OCI-LY7 (cell line): ENCODE measurements at regions not wholly inside any gene's neighbourhood (a gene's known extent, or its start where the extent isn't known, plus 50 kb on each side); places are given as distances from the start of the nearest gene placed in this dataset.

Source experiments
- BruUV-seq: library from RNA; stranded (reverse); fragments of 400-500 nt; replicated peaks from 2 replicates; lab custom pipeline; 2021; lab: Mats Ljungman, UMichigan
- CTCF ChIA-PET: fragments of 300-600 bp; sonication (Branson Sonifier 250); formaldehyde crosslinking; loops from one replicate; lab custom pipeline; 2022; ENCODE audit warnings: antibody characterized with exemption; ENCODE audit not compliant: unreplicated experiment; lab: Charles Lee
- POLR2A ChIA-PET: fragments of 300-600 bp; sonication (Branson Sonifier 250); formaldehyde crosslinking; loops from one replicate; lab custom pipeline; 2022; ENCODE audit warnings: antibody characterized with exemption; lab: Charles Lee
- DNase-seq: peaks from one replicate; pipeline ENCODE4 v3.0.0-alpha.2; 2015; ENCODE audit warnings: low spot score
- H2AFZ ChIP-seq: fragments of 200-600 bp; sonication (generic), shearing (Covaris generic); 2 replicates; pipeline ENCODE4 v1.6.1; 2014; ENCODE audit warnings: mild to moderate bottlenecking, antibody characterized with exemption, low read length, moderate library complexity
- H3K27ac ChIP-seq: fragments of 200-600 bp; sonication (generic); 2 replicates; pipeline ENCODE4 v1.5.1; 2014; ENCODE audit warnings: mixed run types, low read depth, mild to moderate bottlenecking, moderate library complexity, low read length, inconsistent platforms; ENCODE audit not compliant: poor library complexity, severe bottlenecking
- H3K36me3 ChIP-seq: fragments of 200-600 bp; sonication (generic); 2 replicates; pipeline ENCODE4 v1.6.1; 2014; ENCODE audit warnings: mild to moderate bottlenecking, antibody characterized with exemption, low read length, moderate library complexity, mixed read lengths; ENCODE audit not compliant: insufficient read depth
- H3K4me1 ChIP-seq: fragments of 200-600 bp; sonication (generic); 2 replicates; pipeline ENCODE4 v1.5.1; 2014; ENCODE audit warnings: mild to moderate bottlenecking, low read length; ENCODE audit not compliant: insufficient read depth, poor library complexity, severe bottlenecking
- H3K4me2 ChIP-seq: fragments of 200-600 bp; sonication (generic); 2 replicates; pipeline ENCODE4 v1.6.1; 2014; ENCODE audit warnings: mild to moderate bottlenecking, low read length
- H3K4me3 ChIP-seq: fragments of 200-600 bp; sonication (generic); 2 replicates; pipeline ENCODE4 v1.5.1; 2014; ENCODE audit warnings: mild to moderate bottlenecking, low read depth, low read length; ENCODE audit not compliant: poor library complexity, severe bottlenecking
- H3K79me2 ChIP-seq: fragments of 200-600 bp; sonication (generic); 2 replicates; pipeline ENCODE4 v1.6.1; 2016; ENCODE audit warnings: low read depth, mild to moderate bottlenecking, low read length, moderate library complexity, mixed read lengths; ENCODE audit not compliant: insufficient read depth
- H3K9me2 ChIP-seq: fragments of 200-600 bp; sonication (generic); 2 replicates; pipeline ENCODE4 v1.6.1; 2016; ENCODE audit warnings: mild to moderate bottlenecking, low read length, mixed read lengths; ENCODE audit not compliant: insufficient read depth
- H3K9me3 ChIP-seq: fragments of 200-600 bp; sonication (generic); 2 replicates; pipeline ENCODE4 v1.6.1; 2014; ENCODE audit warnings: mild to moderate bottlenecking, mixed run types, low read length, mixed read lengths
- H4K20me1 ChIP-seq: fragments of 200-600 bp; sonication (generic); 2 replicates; pipeline ENCODE4 v1.6.1; 2014; ENCODE audit warnings: mild to moderate bottlenecking, antibody characterized with exemption, low read length, moderate library complexity, mixed read lengths; ENCODE audit not compliant: insufficient read depth
- EZH2phosphoT487 ChIP-seq: fragments of 200-600 bp; sonication (generic); IDR thresholded peaks from 2 replicates; pipeline ENCODE4 v1.6.1; 2018; ENCODE audit warnings: low read depth, borderline replicate concordance, mild to moderate bottlenecking, mixed run types, antibody characterized with exemption, low read length, moderate library complexity, mixed read lengths
- intact Hi-C: fragments of 100-400 bp; cut with micrococcal nuclease; formaldehyde crosslinking; loops from one replicate; pipeline ENCODE4 v1.10.0; 2022; ENCODE audit not compliant: unreplicated experiment
- TF ChIP-seq, protein P1 (sequence below): fragments of 200-600 bp; sonication (generic); conservative IDR thresholded peaks from 2 replicates; pipeline ENCODE4 v1.5.1; 2014; ENCODE audit warnings: mild to moderate bottlenecking, antibody characterized with exemption, low read length, moderate library complexity, mixed read lengths

DNA sequence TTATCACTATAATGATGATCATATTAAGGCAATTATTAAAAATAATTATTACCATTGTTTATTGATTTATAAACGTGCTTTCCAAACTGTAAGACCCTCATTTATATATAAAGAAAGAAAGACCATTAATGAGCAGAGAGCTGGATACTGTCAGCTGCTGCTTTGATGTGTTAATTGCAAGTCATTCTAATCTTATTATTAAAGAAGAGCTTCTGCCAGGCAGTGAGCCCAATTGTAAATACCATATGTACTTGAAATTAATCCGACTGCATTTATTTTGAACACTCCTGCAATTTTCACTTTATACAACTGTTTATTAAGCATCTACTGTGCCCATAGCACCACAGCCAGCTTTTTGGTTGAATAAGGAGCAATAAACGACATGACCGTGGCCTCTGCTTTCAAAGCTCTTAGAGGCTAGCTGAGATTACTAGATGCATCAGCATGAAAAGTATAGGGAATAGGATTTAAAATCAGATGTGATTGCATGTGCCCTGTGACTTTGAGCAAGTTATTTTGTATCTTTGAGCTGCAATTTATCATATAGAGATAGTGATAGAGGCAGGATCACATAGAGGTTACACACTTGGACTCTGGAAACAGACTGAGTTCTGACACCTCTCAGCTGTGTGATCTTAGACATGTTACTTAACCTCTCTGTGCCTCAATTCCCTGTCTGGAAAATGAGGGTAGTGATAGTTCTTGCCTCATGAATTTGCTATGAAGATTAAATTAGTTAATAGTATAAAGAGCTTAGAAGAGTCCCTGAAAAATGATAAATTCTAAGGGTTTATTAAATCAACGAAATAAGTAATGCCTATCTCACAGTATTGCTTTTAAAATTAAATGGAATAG is 83.4 kb downstream of the MYCN start:
- H3K4me3 ChIP-seq = no peak overlapping the region
- intact Hi-C loops = no loop called here
- no peak for DNase-seq
- H3K36me3 ChIP-seq = no peaks in the 10 kb centered on the region
- H3K27ac ChIP-seq = no peak overlapping the region
- TF ChIP-seq, protein P1, sequence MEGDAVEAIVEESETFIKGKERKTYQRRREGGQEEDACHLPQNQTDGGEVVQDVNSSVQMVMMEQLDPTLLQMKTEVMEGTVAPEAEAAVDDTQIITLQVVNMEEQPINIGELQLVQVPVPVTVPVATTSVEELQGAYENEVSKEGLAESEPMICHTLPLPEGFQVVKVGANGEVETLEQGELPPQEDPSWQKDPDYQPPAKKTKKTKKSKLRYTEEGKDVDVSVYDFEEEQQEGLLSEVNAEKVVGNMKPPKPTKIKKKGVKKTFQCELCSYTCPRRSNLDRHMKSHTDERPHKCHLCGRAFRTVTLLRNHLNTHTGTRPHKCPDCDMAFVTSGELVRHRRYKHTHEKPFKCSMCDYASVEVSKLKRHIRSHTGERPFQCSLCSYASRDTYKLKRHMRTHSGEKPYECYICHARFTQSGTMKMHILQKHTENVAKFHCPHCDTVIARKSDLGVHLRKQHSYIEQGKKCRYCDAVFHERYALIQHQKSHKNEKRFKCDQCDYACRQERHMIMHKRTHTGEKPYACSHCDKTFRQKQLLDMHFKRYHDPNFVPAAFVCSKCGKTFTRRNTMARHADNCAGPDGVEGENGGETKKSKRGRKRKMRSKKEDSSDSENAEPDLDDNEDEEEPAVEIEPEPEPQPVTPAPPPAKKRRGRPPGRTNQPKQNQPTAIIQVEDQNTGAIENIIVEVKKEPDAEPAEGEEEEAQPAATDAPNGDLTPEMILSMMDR = no peak
- TF ChIP-seq EZH2phosphoT487 = no peak
- H3K4me2 ChIP-seq = no peak overlapping the region
- POLR2A ChIA-PET = no interaction called here
- no TSS peak for BruUV-seq
- H4K20me1 ChIP-seq = no peaks in the 10 kb centered on the region
- no peaks in the 10 kb centered on the region for H3K79me2 ChIP-seq
- no peaks in the 10 kb centered on the region for H3K9me3 ChIP-seq
- no peak overlapping the region for H2AFZ ChIP-seq
- H3K9me2 ChIP-seq = no peaks in the 10 kb centered on the region
- CTCF ChIA-PET = no interaction called here
- no peaks in the 10 kb centered on the region for H3K4me1 ChIP-seq

DNA sequence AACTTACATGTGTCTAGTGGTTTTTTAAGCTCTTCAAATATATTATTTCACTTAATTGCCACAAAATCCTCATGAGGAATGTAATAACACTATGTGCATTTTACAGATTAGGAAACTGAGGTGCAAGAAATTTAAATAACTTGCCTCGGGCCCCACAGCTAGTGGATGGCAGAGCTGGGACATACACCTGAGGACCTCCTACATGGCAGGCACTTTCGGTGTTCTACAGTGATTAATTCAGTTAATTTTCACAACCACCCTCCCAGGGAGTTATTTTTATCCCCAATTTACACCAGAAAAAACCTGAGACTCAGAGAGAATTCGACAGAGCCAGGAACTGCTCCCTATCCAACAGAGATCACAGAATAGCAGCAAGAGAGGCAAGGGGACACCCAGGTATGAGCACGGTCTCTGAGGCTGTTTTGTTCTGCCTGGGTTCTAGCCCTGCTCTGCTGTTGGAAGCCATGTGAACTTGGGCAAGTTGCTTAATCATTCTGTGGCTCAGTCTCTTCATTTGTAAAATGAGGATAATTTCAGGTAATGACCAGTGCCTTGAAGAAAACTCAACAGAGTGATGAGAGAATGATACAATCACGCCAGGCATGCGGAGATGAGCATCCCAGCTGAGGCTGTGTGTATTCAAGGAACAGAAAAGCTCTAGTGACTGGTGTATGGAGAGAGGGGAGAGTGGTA is 82.3 kb downstream of the MYCN start:
- no peaks in the 10 kb centered on the region for H3K4me1 ChIP-seq
- H3K4me2 ChIP-seq = no peak overlapping the region
- no TSS peak for BruUV-seq
- no peak overlapping the region for H2AFZ ChIP-seq
- H3K4me3 ChIP-seq = no peak overlapping the region
- no peaks in the 10 kb centered on the region for H3K9me3 ChIP-seq
- H4K20me1 ChIP-seq = no peaks in the 10 kb centered on the region
- DNase-seq = no peak
- no peaks in the 10 kb centered on the region for H3K36me3 ChIP-seq
- H3K27ac ChIP-seq = no peak overlapping the region
- no peak for TF ChIP-seq EZH2phosphoT487
- TF ChIP-seq, protein P1 = no peak
- no peaks in the 10 kb centered on the region for H3K79me2 ChIP-seq
- intact Hi-C loops = no loop called here
- POLR2A ChIA-PET = interaction anchor here (0.6 kb wide), 1 partner anchor 417 kb away, joined by 3 read pairs; no protein-coding TSS in a partner anchor
- H3K9me2 ChIP-seq = no peaks in the 10 kb centered on the region
- CTCF ChIA-PET = no interaction called here
